GM21723 (cell line): ENCODE measurements at regions not wholly inside any gene's neighbourhood (a gene's known extent, or its start where the extent isn't known, plus 50 kb on each side); places are given as distances from the start of the nearest gene placed in this dataset.
"Not testable (repeated sequence)": the region's sequence is repeated elsewhere in the genome, so short reads cannot be mapped to it uniquely, and the experiment has no call there.

ENCODE experiments used
- ATAC-seq: cut with Tn5 transposase; IDR thresholded peaks from one replicate; pipeline ENCODE4 v1.9.1; 2021; ENCODE audit warnings: mild to moderate bottlenecking, moderate library complexity; ENCODE audit not compliant: unreplicated experiment

GRCh38 chr1:187996780-187997179 is 1168.0 kb downstream of the PLA2G4A start:
- ATAC-seq = no peak

GRCh38 chr1:187999973-188000372 is 1171.2 kb downstream of the PLA2G4A start:
- ATAC-seq = no peak

GRCh38 chr1:188003687-188004086 is 1174.9 kb downstream of the PLA2G4A start:
- not testable (repeated sequence) for ATAC-seq

GRCh38 chr1:188004849-188005248 is 1176.1 kb downstream of the PLA2G4A start:
- ATAC-seq = no peak

GRCh38 chr1:188006354-188006753 is 1177.6 kb downstream of the PLA2G4A start:
- ATAC-seq = no peak

GRCh38 chr1:188013222-188013849 is 1184.6 kb downstream of the PLA2G4A start:
- ATAC-seq = not testable (repeated sequence)

- no peak for ATAC-seq
These were observed 1189.2 kb downstream of the PLA2G4A start for GRCh38 chr1:188017921-188018320.

GRCh38 chr1:188022661-188023060 is 1193.9 kb downstream of the PLA2G4A start:
- no peak for ATAC-seq

GRCh38 chr1:188023206-188023605 is 1194.5 kb downstream of the PLA2G4A start:
- ATAC-seq = no peak

- ATAC-seq = no peak
These were observed 1198.9 kb downstream of the PLA2G4A start for GRCh38 chr1:188027613-188028012.

- not testable (repeated sequence) for ATAC-seq
These were observed 1208.8 kb downstream of the PLA2G4A start for GRCh38 chr1:188037572-188037971.

- no peak for ATAC-seq
These were observed 1214.9 kb downstream of the PLA2G4A start for GRCh38 chr1:188043536-188044245.

GRCh38 chr1:188050250-188050649 is 1221.5 kb downstream of the PLA2G4A start:
- no peak for ATAC-seq

- ATAC-seq = no peak
These were observed 1227.3 kb downstream of the PLA2G4A start for GRCh38 chr1:188056011-188056410.

- no peak for ATAC-seq
These were observed 1230.1 kb downstream of the PLA2G4A start for GRCh38 chr1:188058801-188059200.

- ATAC-seq = no peak
These were observed 1233.1 kb downstream of the PLA2G4A start for GRCh38 chr1:188061881-188062280.

- ATAC-seq = no peak
These were observed 1233.7 kb downstream of the PLA2G4A start for GRCh38 chr1:188062456-188062855.

GRCh38 chr1:188065917-188066316 is 1237.2 kb downstream of the PLA2G4A start:
- ATAC-seq = no peak

GRCh38 chr1:188070848-188071247 is 1242.1 kb downstream of the PLA2G4A start:
- no peak for ATAC-seq

- no peak for ATAC-seq
These were observed 1260.3 kb downstream of the PLA2G4A start for GRCh38 chr1:188089015-188089414.

- ATAC-seq = no peak
These were observed 1260.7 kb downstream of the PLA2G4A start for GRCh38 chr1:188089461-188089860.

- no peak for ATAC-seq
These were observed 1267.8 kb downstream of the PLA2G4A start for GRCh38 chr1:188096521-188096920.

- ATAC-seq = no peak
These were observed 1288.7 kb downstream of the PLA2G4A start for GRCh38 chr1:188117436-188117835.
